Rectal smooth muscle tissue (tissue), 1 donor: ENCODE measurements at regions not wholly inside any gene's neighbourhood (a gene's known extent, or its start where the extent isn't known, plus 50 kb on each side); places are given as distances from the start of the nearest gene placed in this dataset.

Source experiments
- H3K27ac ChIP-seq: one replicate; pipeline ENCODE4 v1.7.0; 2013; ENCODE audit warnings: low read depth, low read length, inconsistent platforms
- H3K27me3 ChIP-seq: one replicate; pipeline ENCODE4 v1.7.0; 2013; ENCODE audit warnings: low read length; ENCODE audit not compliant: control insufficient read depth, insufficient read depth
- H3K36me3 ChIP-seq: one replicate; pipeline ENCODE4 v1.7.0; 2013; ENCODE audit warnings: low read length; ENCODE audit not compliant: control insufficient read depth, insufficient read depth
- H3K4me1 ChIP-seq: one replicate; pipeline ENCODE4 v1.7.0; 2013; ENCODE audit warnings: low read length; ENCODE audit not compliant: control insufficient read depth, insufficient read depth
- H3K4me3 ChIP-seq: one replicate; pipeline ENCODE4 v1.7.0; 2013; ENCODE audit warnings: low read length
- H3K9ac ChIP-seq: one replicate; pipeline ENCODE4 v1.7.0; 2013; ENCODE audit warnings: low read length

DNA sequence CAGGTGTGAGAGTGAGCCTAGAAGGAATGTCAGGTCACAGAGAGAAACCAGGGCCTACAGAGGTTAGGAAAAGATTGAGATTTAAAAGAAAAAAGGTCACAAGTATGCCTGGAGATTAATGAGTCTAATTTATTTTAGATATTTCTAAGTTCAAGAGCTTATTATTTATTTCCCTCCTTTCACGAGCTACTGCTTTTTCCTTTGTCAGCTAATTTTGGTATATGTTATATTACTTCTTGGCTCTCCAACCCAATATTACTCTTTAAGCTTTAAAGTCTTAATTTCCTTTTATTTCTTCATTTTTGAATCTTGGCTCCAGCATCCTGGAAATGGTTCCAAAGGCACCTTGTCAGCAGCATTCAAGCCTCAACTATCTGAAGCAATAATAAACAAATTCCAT is 109.5 kb upstream of the MIS18BP1 start:
- Histone ChIP-seq H3K4me3 (no peak overlapping the region), H3K27me3 (no peaks in the 10 kb centered on the region), H3K36me3 (no peaks in the 10 kb centered on the region), H3K27ac (no peak overlapping the region), H3K9ac (no peak overlapping the region), H3K4me1 (no peaks in the 10 kb centered on the region)

DNA sequence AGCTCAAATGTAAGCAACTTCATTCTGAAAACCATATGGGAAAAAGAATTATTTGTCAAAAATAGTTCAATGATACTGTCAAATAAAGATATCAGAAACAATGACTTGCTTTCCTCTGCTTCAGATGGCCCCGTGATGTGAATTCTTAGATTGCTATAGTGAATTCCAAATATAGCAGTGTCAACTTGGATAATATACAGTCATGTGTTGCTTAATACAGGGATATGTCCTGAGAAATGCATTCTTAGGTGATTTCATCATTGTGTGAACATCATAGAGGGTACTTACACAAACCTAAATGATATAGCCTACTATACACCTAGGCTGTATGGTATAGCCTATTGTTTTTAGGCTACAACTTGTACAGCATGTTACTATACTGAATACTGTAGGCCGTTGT is 108.7 kb upstream of the MIS18BP1 start:
- Histone ChIP-seq H3K9ac (no peak overlapping the region), H3K4me1 (no peaks in the 10 kb centered on the region), H3K27me3 (no peaks in the 10 kb centered on the region), H3K36me3 (no peaks in the 10 kb centered on the region), H3K4me3 (no peak overlapping the region), H3K27ac (no peak overlapping the region)

DNA sequence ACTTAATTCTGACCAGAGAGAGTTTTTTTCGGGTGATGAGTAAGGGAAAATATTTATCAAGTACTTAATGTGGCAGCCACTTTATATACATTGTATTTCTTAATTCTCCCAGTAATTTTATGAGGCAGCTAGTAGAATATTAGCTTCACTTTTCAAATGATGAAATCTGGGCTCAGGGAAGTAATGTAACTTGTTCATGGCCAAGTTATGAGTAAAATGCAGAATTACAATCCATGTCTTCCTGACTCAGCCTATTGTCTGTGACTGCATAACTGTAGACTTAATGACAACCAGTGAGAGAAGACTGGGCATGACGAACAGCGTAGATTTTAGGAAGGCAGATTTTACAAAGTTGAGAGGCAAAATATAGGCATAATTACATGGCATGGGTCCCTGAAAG is 106.7 kb upstream of the MIS18BP1 start:
- Histone ChIP-seq H3K27ac (no peak overlapping the region), H3K4me1 (no peaks in the 10 kb centered on the region), H3K9ac (no peak overlapping the region), H3K27me3 (no peaks in the 10 kb centered on the region), H3K36me3 (no peaks in the 10 kb centered on the region), H3K4me3 (no peak overlapping the region)

DNA sequence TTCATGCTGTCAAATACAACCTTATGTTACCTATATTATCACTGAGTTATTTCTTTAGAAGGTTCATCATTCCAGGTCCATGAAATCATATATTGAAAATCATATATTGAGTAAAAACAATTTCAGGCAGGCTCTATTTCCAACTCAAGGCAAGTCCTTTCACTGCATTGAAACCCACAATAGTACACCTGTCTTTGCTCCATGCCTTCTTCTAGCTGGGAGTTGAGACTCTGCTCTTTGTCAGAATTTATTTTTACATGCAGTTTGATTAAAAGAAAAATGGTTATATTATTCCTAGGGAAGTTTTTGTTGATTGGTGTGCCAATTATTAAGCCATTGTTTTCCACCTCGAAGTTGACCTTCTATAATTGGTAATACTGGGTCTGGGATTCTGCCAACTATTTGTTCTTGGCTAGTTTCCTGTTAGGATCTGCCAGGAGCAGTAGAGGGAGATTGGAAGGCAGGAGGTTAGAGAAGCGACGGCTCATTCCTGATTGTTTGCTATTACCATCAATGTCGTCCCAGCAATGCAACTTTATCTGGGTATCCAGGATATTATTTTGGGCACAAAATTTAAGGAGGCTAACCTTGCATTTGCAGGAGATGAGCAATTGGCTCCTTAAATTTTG is 79.5 kb upstream of the MIS18BP1 start:
- Histone ChIP-seq H3K4me1 (no peaks in the 10 kb centered on the region), H3K36me3 (no peaks in the 10 kb centered on the region), H3K4me3 (no peak overlapping the region), H3K9ac (no peak overlapping the region), H3K27ac (no peak overlapping the region), H3K27me3 (no peaks in the 10 kb centered on the region)

DNA sequence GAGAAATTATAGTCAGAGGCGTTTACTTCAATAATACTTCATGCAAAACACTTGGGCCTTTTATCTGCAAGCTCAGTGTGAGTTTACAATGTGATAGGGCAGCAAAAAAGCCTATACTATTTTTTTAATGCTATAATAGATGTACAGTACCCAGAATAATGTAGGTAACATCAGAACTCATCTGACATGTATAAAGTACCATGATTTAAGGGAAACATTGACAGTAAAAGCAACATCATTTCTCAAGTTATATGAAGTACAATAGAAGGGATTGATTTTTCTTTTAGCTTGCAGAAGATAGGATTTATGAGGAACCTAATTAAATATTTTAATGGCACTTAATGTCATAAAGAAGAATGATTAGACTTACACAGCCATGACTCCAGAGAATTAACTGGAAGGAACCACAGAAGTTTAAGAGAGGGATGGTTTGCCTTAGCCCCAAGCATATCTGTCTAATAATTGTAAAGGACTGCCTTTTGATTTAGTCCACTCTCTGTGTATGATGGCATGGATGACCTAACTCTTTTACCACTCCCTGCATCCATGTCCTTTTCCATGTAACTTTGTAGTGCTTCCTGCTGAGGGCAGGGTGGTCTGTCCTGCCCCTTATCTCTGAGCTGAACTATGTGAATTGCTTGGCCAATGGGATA is 55.9 kb upstream of the MIS18BP1 start:
- Histone ChIP-seq H3K36me3 (no peaks in the 10 kb centered on the region), H3K9ac (no peak overlapping the region), H3K27me3 (no peaks in the 10 kb centered on the region), H3K4me1 (no peaks in the 10 kb centered on the region), H3K4me3 (no peak overlapping the region), H3K27ac (no peak overlapping the region)
